ENCODE measurements at regions not wholly inside any gene's neighbourhood (a gene's known extent, or its start where the extent isn't known, plus 50 kb on each side); places are given as distances from the start of the nearest gene placed in this dataset.

DNA sequence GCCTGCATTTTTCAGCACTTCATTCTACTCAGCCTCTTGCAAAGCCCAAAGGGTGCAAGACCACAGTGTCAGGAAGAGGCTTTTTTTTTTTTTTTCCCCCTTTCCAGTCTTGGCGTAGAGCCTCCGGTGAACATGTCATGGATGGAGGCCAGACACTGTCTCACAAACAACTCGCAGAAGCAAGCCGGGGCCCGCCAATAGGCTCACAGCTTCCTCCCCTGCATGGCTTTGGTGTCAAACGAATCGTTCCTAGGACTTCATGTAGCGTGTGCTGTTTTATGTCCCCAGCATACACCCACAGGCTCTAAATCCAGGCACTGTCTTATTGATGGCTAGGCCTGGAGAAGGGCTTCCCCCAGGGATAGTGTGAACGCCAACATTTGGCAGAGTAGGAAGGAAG, 457.7 kb upstream of the MAF start:
- no peak overlapping the region for H3K4me3 Mint-ChIP-seq
- H3K27me3 Mint-ChIP-seq, result peaks cover 27% of the 10 kb centered on the region
- no peak overlapping the region for H3K27ac Mint-ChIP-seq (ENCODE audit: low read depth)
- H3K9me3 Mint-ChIP-seq, result no peaks in the 10 kb centered on the region
- no peaks in the 10 kb centered on the region for H3K4me1 Mint-ChIP-seq
- no peaks in the 10 kb centered on the region for H3K36me3 Mint-ChIP-seq (ENCODE audit: insufficient read depth)
- ATAC-seq (replicated peaks; ENCODE audit: extremely low read depth, poor library complexity, severe bottlenecking), result no peak
- DNase-seq (ENCODE audit: low spot score in 2 of 2), result no peak

DNA sequence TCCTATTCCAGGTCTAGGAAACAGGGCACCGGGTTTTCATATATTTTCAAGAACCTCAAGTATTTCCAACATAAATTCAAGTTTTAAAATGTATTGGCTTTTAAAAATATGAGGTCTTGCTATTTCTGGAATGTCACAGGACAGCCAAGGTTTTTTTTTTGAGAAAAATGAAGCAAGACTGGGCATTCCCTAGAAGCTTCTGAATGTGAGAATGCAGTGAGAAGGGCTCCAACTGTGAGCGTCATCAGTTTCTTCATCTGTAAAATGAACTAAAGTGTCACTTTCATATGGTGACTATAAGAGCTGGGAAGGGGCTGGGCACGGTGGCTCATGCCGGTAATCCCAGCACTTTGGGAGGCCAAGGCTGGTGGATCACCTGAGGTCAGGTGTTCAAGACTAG, 455.8 kb upstream of the MAF start:
- ATAC-seq (replicated peaks; ENCODE audit: extremely low read depth, poor library complexity, severe bottlenecking) (no peak), DNase-seq (ENCODE audit: low spot score in 2 of 2) (no peak)
- Mint-ChIP-seq H3K4me1 (no peaks in the 10 kb centered on the region), H3K27ac (ENCODE audit: low read depth) (no peak overlapping the region), H3K9me3 (no peaks in the 10 kb centered on the region), H3K4me3 (no peak overlapping the region), H3K36me3 (ENCODE audit: insufficient read depth) (no peaks in the 10 kb centered on the region), H3K27me3 (peaks cover 32% of the 10 kb centered on the region)

DNA sequence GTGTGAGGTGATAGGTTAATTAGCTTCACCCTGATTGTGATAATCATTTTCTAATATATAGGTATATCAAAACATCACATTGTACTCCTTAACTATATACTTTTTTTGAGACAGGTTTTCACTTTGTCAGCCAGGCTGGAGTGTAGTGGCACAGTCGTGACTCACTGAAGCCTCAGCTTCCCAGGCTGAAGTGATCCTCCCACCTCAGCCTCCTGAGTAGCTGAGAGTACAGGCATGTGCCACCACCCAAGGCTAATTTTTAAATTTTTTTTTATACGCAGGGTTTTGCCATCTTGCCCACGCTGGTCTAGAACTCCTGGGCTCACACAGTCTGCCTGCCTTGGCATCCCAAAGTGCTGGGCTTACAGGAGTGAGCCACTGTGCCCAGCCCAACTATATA, 455.3 kb upstream of the MAF start:
- ATAC-seq (replicated peaks; ENCODE audit: extremely low read depth, poor library complexity, severe bottlenecking), result no peak
- Mint-ChIP-seq H3K4me1 (no peaks in the 10 kb centered on the region), H3K27ac (ENCODE audit: low read depth) (no peak overlapping the region), H3K4me3 (no peak overlapping the region), H3K9me3 (no peaks in the 10 kb centered on the region), H3K36me3 (ENCODE audit: insufficient read depth) (no peaks in the 10 kb centered on the region), H3K27me3 (peaks cover 32% of the 10 kb centered on the region)
- DNase-seq (ENCODE audit: low spot score in 2 of 2), result no peak

DNA sequence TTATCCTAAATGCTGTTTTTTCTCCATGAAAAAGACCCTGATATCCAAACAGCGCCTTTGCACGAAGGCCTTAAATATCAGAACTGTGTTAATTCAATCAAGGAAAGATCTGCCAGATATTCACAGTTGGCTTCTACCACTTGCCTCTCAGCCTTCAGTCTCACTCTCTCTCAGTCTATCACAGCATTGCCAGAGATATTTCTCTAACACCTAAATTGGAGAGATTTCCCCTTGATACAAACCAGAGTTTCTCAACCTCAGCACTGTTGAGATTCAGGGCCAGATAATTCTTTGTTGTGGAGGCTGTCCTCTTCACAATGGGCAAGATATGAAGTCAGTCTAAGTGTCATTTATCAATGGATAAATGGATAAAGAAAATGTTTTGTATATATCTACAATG, 454.1 kb upstream of the MAF start:
- H3K9me3 Mint-ChIP-seq, result no peaks in the 10 kb centered on the region
- no peaks in the 10 kb centered on the region for H3K36me3 Mint-ChIP-seq (ENCODE audit: insufficient read depth)
- no peak overlapping the region for H3K27ac Mint-ChIP-seq (ENCODE audit: low read depth)
- peaks cover 34% of the 10 kb centered on the region for H3K27me3 Mint-ChIP-seq
- ATAC-seq (replicated peaks; ENCODE audit: extremely low read depth, poor library complexity, severe bottlenecking) (no peak), DNase-seq (ENCODE audit: low spot score in 2 of 2) (no peak)
- H3K4me1 Mint-ChIP-seq, result no peaks in the 10 kb centered on the region
- H3K4me3 Mint-ChIP-seq, result no peak overlapping the region

DNA sequence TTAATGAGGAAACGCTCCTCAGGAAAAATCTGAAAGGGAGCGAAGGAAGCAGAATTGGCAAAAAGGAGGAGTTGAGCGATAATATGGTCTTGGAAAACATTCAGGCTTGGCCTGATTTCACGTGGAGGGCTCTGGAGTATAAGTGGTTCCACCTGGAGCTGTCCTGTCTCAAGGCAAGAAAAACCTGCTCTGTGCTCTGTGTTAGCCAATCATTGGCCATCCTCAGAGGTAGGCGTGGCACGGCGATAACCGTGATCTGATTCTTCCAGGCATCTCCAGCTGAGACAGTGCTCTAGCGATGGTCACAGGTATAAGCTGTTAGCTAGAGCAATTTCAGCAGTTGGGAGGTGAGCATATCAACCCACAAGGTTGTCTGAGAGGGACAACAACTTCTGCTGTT, 450.5 kb upstream of the MAF start:
- Mint-ChIP-seq H3K36me3 (ENCODE audit: insufficient read depth) (no peaks in the 10 kb centered on the region), H3K4me3 (no peak overlapping the region), H3K9me3 (no peaks in the 10 kb centered on the region), H3K4me1 (no peaks in the 10 kb centered on the region), H3K27ac (ENCODE audit: low read depth) (no peak overlapping the region), H3K27me3 (peaks cover 40% of the 10 kb centered on the region)
- no peak for DNase-seq (ENCODE audit: low spot score in 2 of 2)
- no peak for ATAC-seq (replicated peaks; ENCODE audit: extremely low read depth, poor library complexity, severe bottlenecking)

DNA sequence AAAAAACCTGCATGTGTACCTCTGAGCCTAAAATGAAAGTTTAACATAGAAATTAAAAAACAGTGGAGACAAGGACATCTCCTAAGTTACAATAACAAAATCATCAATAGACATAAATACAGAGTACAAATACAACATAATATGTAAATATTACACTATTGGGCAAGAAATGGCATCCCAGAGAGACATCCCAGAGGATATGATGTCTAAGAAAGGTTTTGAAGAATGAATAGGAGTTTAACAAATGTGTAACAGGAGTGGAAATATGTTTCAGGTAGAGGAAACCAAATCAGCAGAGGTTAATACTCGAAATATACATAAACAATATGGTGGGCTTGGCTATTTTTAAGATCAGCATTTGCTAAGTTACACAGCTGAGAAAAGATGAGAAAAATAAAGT, 447.7 kb upstream of the MAF start:
- DNase-seq (ENCODE audit: low spot score in 2 of 2) (no peak), ATAC-seq (replicated peaks; ENCODE audit: extremely low read depth, poor library complexity, severe bottlenecking) (no peak)
- H3K4me3 Mint-ChIP-seq, result no peak overlapping the region
- no peaks in the 10 kb centered on the region for H3K9me3 Mint-ChIP-seq
- peaks cover 41% of the 10 kb centered on the region for H3K27me3 Mint-ChIP-seq
- no peak overlapping the region for H3K27ac Mint-ChIP-seq (ENCODE audit: low read depth)
- H3K4me1 Mint-ChIP-seq, result no peaks in the 10 kb centered on the region
- H3K36me3 Mint-ChIP-seq (ENCODE audit: insufficient read depth), result no peaks in the 10 kb centered on the region

DNA sequence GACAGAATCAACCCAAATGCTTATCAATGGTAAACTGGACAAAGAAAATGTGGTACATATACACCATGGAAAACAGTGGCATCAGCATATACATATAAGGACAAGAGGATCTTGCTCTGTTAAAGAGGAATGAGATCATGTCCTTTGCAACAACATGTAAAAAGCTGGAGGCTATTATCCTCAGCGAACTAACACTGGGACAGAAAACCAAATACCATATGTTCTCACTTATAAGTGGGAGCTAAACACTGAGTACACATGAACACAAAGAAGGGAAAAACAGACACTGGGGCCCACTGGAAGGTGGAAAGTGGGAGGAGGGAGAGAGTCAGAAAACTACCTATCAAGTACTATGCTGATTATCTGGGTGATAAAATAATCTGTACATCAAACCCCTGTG, 447.3 kb upstream of the MAF start:
- peaks cover under 1% of the 10 kb centered on the region for H3K36me3 Mint-ChIP-seq (ENCODE audit: insufficient read depth)

DNA sequence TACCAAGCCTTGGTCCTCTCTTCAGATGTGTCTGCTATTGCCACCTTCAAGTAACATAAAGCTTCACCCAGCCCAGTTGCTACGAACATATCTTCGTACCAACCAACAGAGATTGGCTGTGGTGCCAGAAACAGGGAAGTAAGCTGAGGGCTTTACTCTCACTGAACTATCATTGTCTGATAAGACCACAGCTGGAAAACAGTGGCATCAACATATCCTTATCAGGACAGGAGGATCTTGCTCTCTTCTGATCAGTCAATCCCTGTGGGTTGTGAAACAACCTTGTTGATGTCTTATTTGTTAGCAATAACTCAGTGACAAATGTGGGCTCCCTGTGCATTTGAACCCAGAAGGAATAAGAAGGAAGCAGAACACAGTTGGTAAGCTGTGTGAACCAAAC, 446.3 kb upstream of the MAF start:
- DNase-seq (ENCODE audit: low spot score in 2 of 2), result no peak
- Mint-ChIP-seq H3K4me1 (no peaks in the 10 kb centered on the region), H3K36me3 (ENCODE audit: insufficient read depth) (peaks cover 3% of the 10 kb centered on the region), H3K9me3 (no peaks in the 10 kb centered on the region), H3K27me3 (peaks cover 40% of the 10 kb centered on the region), H3K27ac (ENCODE audit: low read depth) (no peak overlapping the region), H3K4me3 (no peak overlapping the region)
- ATAC-seq (replicated peaks; ENCODE audit: extremely low read depth, poor library complexity, severe bottlenecking), result no peak

More for the DNA sequence above, 447.3 kb upstream of the MAF start:
- Mint-ChIP-seq H3K4me1 (no peaks in the 10 kb centered on the region), H3K27ac (ENCODE audit: low read depth) (no peak overlapping the region), H3K9me3 (no peaks in the 10 kb centered on the region), H3K4me3 (no peak overlapping the region), H3K27me3 (peaks cover 41% of the 10 kb centered on the region)
- DNase-seq (ENCODE audit: low spot score in 2 of 2), result no peak
- ATAC-seq (replicated peaks; ENCODE audit: extremely low read depth, poor library complexity, severe bottlenecking), result no peak

DNA sequence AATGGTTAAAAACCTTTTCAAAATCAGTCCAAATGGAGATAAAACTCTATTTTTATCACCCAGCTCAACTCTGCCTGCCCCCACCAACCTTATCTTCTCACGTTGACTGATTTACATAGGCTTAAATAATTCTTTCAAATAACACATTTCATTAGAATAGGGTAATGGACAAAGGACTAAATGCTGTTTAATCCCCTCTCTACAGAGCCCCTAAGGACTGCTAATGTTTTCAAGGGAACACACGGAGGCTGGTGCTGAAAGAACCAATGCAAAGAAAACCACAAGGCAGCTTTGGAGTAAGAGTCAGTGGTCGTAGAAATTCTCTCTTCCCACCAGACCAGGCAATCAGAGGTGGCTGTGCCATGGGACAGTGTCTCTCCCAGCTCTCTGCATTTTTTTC, 445.7 kb upstream of the MAF start:
- no peak for DNase-seq (ENCODE audit: low spot score in 2 of 2)
- H3K36me3 Mint-ChIP-seq (ENCODE audit: insufficient read depth), result peaks cover 3% of the 10 kb centered on the region
- H3K27ac Mint-ChIP-seq (ENCODE audit: low read depth), result no peak overlapping the region
- peaks cover 40% of the 10 kb centered on the region for H3K27me3 Mint-ChIP-seq
- H3K4me1 Mint-ChIP-seq, result no peaks in the 10 kb centered on the region
- no peaks in the 10 kb centered on the region for H3K9me3 Mint-ChIP-seq
- ATAC-seq (replicated peaks; ENCODE audit: extremely low read depth, poor library complexity, severe bottlenecking), result no peak
- H3K4me3 Mint-ChIP-seq, result no peak overlapping the region

DNA sequence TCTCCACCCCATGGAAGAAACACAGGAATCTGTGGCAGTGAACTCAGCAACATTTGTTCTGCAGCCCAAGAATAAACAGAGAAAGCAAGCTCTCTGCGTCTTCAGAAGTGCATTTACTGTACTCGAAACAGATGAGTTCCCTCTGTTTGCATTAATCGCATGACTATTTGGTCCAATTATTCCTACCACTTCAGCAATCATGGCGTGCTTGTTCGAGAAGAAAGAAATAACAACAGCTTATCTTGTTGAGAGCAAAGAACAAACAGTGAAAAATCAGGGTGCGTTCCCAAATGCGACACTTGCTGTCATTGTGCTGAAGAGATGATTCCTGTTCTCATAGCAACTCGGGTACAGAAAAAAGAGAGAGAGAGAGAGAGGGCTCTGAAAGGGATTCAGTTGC, 445.3 kb upstream of the MAF start:
- Mint-ChIP-seq H3K4me1 (no peaks in the 10 kb centered on the region), H3K9me3 (no peaks in the 10 kb centered on the region), H3K36me3 (ENCODE audit: insufficient read depth) (peaks cover 3% of the 10 kb centered on the region), H3K4me3 (no peak overlapping the region), H3K27ac (ENCODE audit: low read depth) (no peak overlapping the region), H3K27me3 (peaks cover 40% of the 10 kb centered on the region)
- no peak for DNase-seq (ENCODE audit: low spot score in 2 of 2)
- ATAC-seq (replicated peaks; ENCODE audit: extremely low read depth, poor library complexity, severe bottlenecking), result no peak

DNA sequence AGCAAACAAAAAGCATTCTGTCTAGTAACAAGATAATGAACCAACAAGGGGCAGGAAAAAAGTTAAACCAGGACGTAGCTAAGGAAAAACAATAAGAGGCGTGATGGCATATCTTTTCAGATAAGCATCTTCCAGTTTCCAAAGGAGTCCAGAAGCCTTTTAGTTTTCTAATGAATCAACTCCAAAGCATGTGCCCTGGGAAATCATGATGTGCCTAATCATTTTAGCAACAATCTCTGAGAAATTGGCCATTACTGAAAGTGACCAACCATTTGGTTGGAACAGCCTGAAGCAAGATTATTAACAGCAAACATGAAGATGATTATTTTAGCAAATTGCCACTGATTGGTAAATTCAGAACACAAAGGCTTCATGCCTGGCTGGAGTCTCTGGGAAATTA, 440.9 kb upstream of the MAF start:
- Mint-ChIP-seq H3K36me3 (ENCODE audit: insufficient read depth) (peaks cover 3% of the 10 kb centered on the region), H3K4me1 (no peaks in the 10 kb centered on the region), H3K27me3 (peaks cover 41% of the 10 kb centered on the region), H3K9me3 (no peaks in the 10 kb centered on the region), H3K4me3 (no peak overlapping the region), H3K27ac (ENCODE audit: low read depth) (no peak overlapping the region)
- ATAC-seq (replicated peaks; ENCODE audit: extremely low read depth, poor library complexity, severe bottlenecking) (no peak), DNase-seq (ENCODE audit: low spot score in 2 of 2) (no peak)

DNA sequence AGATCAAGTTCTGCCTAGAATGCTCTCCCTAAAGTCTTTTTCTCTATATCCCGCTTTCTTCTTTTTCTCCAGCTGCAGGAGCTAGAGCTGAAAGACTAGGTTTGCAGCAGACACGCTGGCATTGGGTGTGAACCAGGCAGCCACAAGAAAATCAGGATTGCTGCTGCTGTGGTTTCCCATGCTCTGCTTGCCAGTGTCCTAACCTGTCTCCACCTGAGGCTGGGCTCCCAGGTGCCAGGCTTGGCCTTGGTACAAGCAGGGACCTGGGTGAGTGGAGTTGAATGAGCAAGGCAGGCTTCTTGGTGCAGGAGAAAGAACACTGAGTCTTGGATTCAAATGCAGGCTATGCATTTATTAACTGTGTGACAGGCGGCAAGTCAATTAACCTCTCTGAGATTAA, 440.3 kb upstream of the MAF start:
- Mint-ChIP-seq H3K27me3 (peaks cover 47% of the 10 kb centered on the region), H3K36me3 (ENCODE audit: insufficient read depth) (peaks cover 3% of the 10 kb centered on the region)
- DNase-seq (ENCODE audit: low spot score in 2 of 2), result no peak

DNA sequence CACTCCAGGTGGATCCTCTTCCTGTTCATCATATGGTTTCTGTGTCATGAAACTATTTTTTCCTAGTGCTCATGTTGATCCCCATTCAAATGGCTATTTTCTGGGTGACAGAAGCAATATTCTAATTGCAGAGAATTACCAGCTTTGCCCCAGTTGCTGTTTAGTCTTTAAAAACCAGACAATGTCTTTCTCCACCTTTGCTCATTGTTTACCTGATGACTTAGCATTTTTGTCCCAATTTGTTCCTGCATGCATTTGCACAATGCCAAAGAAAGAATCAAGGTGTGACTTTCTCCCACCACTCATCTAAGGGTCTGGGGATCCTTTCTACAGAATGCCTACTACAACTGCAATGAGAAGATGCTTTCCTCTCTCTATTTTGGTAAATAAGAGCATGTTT, 439.9 kb upstream of the MAF start:
- Mint-ChIP-seq H3K9me3 (no peaks in the 10 kb centered on the region), H3K27me3 (peaks cover 51% of the 10 kb centered on the region), H3K27ac (ENCODE audit: low read depth) (no peak overlapping the region), H3K4me3 (no peak overlapping the region), H3K4me1 (no peaks in the 10 kb centered on the region), H3K36me3 (ENCODE audit: insufficient read depth) (peaks cover 3% of the 10 kb centered on the region)
- no peak for ATAC-seq (replicated peaks; ENCODE audit: extremely low read depth, poor library complexity, severe bottlenecking)
- DNase-seq (ENCODE audit: low spot score in 2 of 2), result no peak

More for the DNA sequence above, 440.3 kb upstream of the MAF start:
- ATAC-seq (replicated peaks; ENCODE audit: extremely low read depth, poor library complexity, severe bottlenecking), result no peak
- Mint-ChIP-seq H3K27ac (ENCODE audit: low read depth) (no peak overlapping the region), H3K9me3 (no peaks in the 10 kb centered on the region), H3K4me3 (no peak overlapping the region), H3K4me1 (no peaks in the 10 kb centered on the region)

DNA sequence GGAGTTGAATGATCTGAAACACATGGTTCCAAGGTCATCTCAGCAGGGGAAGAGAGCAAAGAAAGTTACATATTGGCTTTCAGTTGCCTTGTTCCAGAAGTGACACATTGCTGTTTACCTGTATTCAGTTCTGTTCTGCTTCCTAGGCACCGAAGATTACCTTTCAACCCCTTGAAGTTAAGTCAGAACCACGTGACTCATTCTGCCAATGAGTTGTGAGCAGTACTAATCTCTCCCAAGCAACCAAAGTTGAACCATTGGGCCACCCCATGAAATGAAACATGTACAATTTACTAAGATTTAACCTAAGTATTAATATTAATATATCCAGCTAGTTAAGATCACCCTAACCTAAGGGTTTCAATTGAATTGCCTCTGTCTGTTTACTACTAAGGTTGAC, 439.2 kb upstream of the MAF start:
- ATAC-seq (replicated peaks; ENCODE audit: extremely low read depth, poor library complexity, severe bottlenecking) (no peak), DNase-seq (ENCODE audit: low spot score in 2 of 2) (no peak)
- no peak overlapping the region for H3K4me3 Mint-ChIP-seq
- peaks cover 3% of the 10 kb centered on the region for H3K36me3 Mint-ChIP-seq (ENCODE audit: insufficient read depth)
- no peaks in the 10 kb centered on the region for H3K4me1 Mint-ChIP-seq
- H3K27ac Mint-ChIP-seq (ENCODE audit: low read depth), result no peak overlapping the region
- H3K9me3 Mint-ChIP-seq, result no peaks in the 10 kb centered on the region
- peaks cover 55% of the 10 kb centered on the region for H3K27me3 Mint-ChIP-seq

All from central memory CD8-positive, alpha-beta T cell (primary cell).